K562 (cell line): ENCODE measurements at regions not wholly inside any gene's neighbourhood (a gene's known extent, or its start where the extent isn't known, plus 50 kb on each side); places are given as distances from the start of the nearest gene placed in this dataset.

Experiments
- ATAC-seq: fragments of 200-7000 bp; cut with Tn5 transposase; 3 replicates; pipeline ENCODE4 v1.9.1; 2020; ENCODE audit warnings: moderate library complexity
- BruUV-seq: library from RNA; stranded (reverse); fragments of 400-500 nt; replicated peaks from 2 replicates; lab custom pipeline; 2021; lab: Mats Ljungman, UMichigan
- CTCF ChIA-PET: fragments of 300-600 bp; formaldehyde crosslinking; extraction: SDS; loops from one replicate; lab custom pipeline; 2021; ENCODE audit warnings: low intra/inter-chr PET ratio; lab: Yijun Ruan, JAX
- POLR2A ChIA-PET: fragments of 300-600, 350-650 bp; sonication (Branson Sonifier 250); formaldehyde crosslinking; extraction: SDS; loops from one replicate; lab custom pipeline; 2021; ENCODE audit warnings: antibody characterized with exemption, inconsistent platforms; lab: Yijun Ruan, JAX
- DNase-seq, 4 experiments: peaks; one replicate each; pipeline versions ENCODE4 v3.0.0 to v3.0.0-alpha.2; 2011 to 2018; ENCODE audit warnings: low spot score in 3 of 4, mixed read lengths in 3 of 4; ENCODE audit errors: extremely low read depth in 1 of 4
- FAIRE-seq: peaks from 2 replicates; lab custom pipeline; 2011; peaks lifted over from hg19 to GRCh38; lab: Jason Lieb, UNC
- H2AFZ ChIP-seq: 2 replicates; pipeline ENCODE4 v1.6.0; 2011; ENCODE audit warnings: low read depth, low read length, control low read depth, inconsistent platforms
- H3K27ac ChIP-seq: fragments of 200-600 bp; 3 replicates; pipeline ENCODE4 v1.8.0; 2011; ENCODE audit warnings: low read depth, mild to moderate bottlenecking, control low read depth, inconsistent platforms, low read length, moderate library complexity, mixed read lengths; ENCODE audit errors: extremely low read depth
- H3K27me3 ChIP-seq, 2 experiments: fragments of 300-600 bp in 1 of 2; 2 replicates in 1 of 2; 3 replicates in 1 of 2; pipeline versions ENCODE4 v1.6.0 to v1.8.0; 2011; ENCODE audit warnings: inconsistent platforms in 2 of 2, low read length in 2 of 2, mild to moderate bottlenecking in 1 of 2, mixed read lengths in 1 of 2, moderate library complexity in 1 of 2; ENCODE audit not compliant: control insufficient read depth in 2 of 2, insufficient read depth in 2 of 2
- H3K36me3 ChIP-seq: fragments of 300-600 bp; 3 replicates; pipeline ENCODE4 v1.8.0; 2011; ENCODE audit warnings: mild to moderate bottlenecking, low read length, inconsistent platforms; ENCODE audit not compliant: control insufficient read depth, insufficient read depth
- H3K4me1 ChIP-seq, 2 experiments: fragments of 200-600 bp in 1 of 2; replicated peaks in 1 of 2; 2 replicates in 1 of 2; 3 replicates in 1 of 2; pipeline versions ENCODE4 v1.5.1 to v1.8.0; 2011; ENCODE audit warnings: inconsistent platforms in 2 of 2, low read length in 2 of 2, mild to moderate bottlenecking in 1 of 2, mixed read lengths in 1 of 2, moderate library complexity in 1 of 2; ENCODE audit not compliant: control insufficient read depth in 2 of 2, insufficient read depth in 2 of 2
- H3K4me2 ChIP-seq: 2 replicates; pipeline ENCODE4 v1.6.1; 2011; ENCODE audit warnings: low read length, control low read depth, inconsistent platforms, mixed read lengths; ENCODE audit not compliant: insufficient read depth
- H3K4me3 ChIP-seq: fragments of 200-600 bp; sonication (generic), shearing (Covaris generic); 2 replicates; pipeline ENCODE4 v1.5.1; 2016; ENCODE audit warnings: control low read depth, inconsistent platforms
- H3K79me2 ChIP-seq: fragments of 200-600 bp; 3 replicates; pipeline ENCODE4 v1.8.0; 2011; ENCODE audit warnings: low read length, inconsistent platforms; ENCODE audit not compliant: control insufficient read depth, insufficient read depth
- H3K9ac ChIP-seq, 2 experiments: 2 replicates each; pipeline versions ENCODE4 v1.6.0 to v1.6.1; 2011; ENCODE audit warnings: low read depth in 2 of 2, low read length in 2 of 2, control low read depth in 1 of 2, inconsistent platforms in 1 of 2, mild to moderate bottlenecking in 1 of 2, mixed read lengths in 1 of 2; ENCODE audit not compliant: insufficient read depth in 1 of 2
- H3K9me1 ChIP-seq: one replicate; pipeline ENCODE4 v1.6.0; 2011; ENCODE audit warnings: inconsistent platforms, mild to moderate bottlenecking, low read length, moderate library complexity; ENCODE audit not compliant: control insufficient read depth, insufficient read depth
- H3K9me3 ChIP-seq: replicated peaks from 2 replicates; pipeline ENCODE4 v1.5.1; 2011; ENCODE audit warnings: low read depth, low read length, inconsistent platforms; ENCODE audit not compliant: control insufficient read depth, insufficient read depth
- H4K20me1 ChIP-seq: replicated peaks from 2 replicates; pipeline ENCODE4 v1.6.1; 2011; ENCODE audit warnings: low read length, inconsistent platforms, mixed read lengths; ENCODE audit not compliant: control insufficient read depth, insufficient read depth
- C11orf30 ChIP-seq: fragments of 450-650 bp; IDR thresholded peaks from 2 replicates; pipeline ENCODE4 v1.6.1; 2016; ENCODE audit warnings: low read depth, mild to moderate bottlenecking
- MAFK ChIP-seq: IDR thresholded peaks from 2 replicates; pipeline ENCODE4 v1.6.1; 2011; ENCODE audit warnings: low read length, improper control_type of control experiment
- MEIS2 ChIP-seq: fragments of 450-650 bp; IDR thresholded peaks from 2 replicates; pipeline ENCODE4 v1.6.1; 2014; ENCODE audit warnings: mild to moderate bottlenecking; ENCODE audit not compliant: partially characterized antibody
- NFE2 ChIP-seq: IDR thresholded peaks from 2 replicates; pipeline ENCODE4 v1.6.1; 2014; ENCODE audit warnings: antibody characterized with exemption, low read depth
- NR2C1 ChIP-seq, 2 experiments: fragments of 450-650 bp; IDR thresholded peaks; 2 replicates each; pipeline ENCODE4 v1.6.1; 2017; ENCODE audit warnings: mild to moderate bottlenecking in 2 of 2, antibody characterized with exemption in 1 of 2, inconsistent platforms in 1 of 2, missing compliant biosample characterization in 1 of 2, missing genetic modification characterization in 1 of 2
- NR2C2 ChIP-seq, 2 experiments: fragments of 200-800 bp in 1 of 2; sonication (Bioruptor generic) in 1 of 2; sonication (generic) in 1 of 2; formaldehyde crosslinking in 1 of 2; IDR thresholded peaks; 2 replicates each; pipeline versions ENCODE4 v1.6.1 to v1.8.0; 2016 to 2022; ENCODE audit warnings: mild to moderate bottlenecking in 1 of 2, missing compliant biosample characterization in 1 of 2, missing genetic modification characterization in 1 of 2, missing genetic modification reagents in 1 of 2
- NRF1 ChIP-seq, 2 experiments: fragments of 450-650 bp; IDR thresholded peaks in 1 of 2; conservative IDR thresholded peaks in 1 of 2; 2 replicates each; pipeline ENCODE4 v1.6.1; 2014; ENCODE audit warnings: mild to moderate bottlenecking in 2 of 2
- SMARCA4 ChIP-seq: fragments of 450-650 bp; IDR thresholded peaks from 2 replicates; pipeline ENCODE4 v1.6.1; 2016
- ZNF41 ChIP-seq: fragments of 250-450 bp; sonication (Bioruptor Pico); conservative IDR thresholded peaks from 2 replicates; pipeline ENCODE4 v1.4.0; 2020; ENCODE audit warnings: mild to moderate bottlenecking
- WGBS: fragments of 100-300 bp; shearing (Covaris generic); methylation state at CpG from one replicate; pipeline ENCODE4 v1.1.6; 2016; ENCODE audit warnings: low coverage, mixed read lengths; ENCODE audit not compliant: insufficient coverage; ENCODE audit errors: missing lambda C conversion rate; 5-methylcytosine and 5-hydroxymethylcytosine counted together
- in situ Hi-C: fragments of 300-500 bp; cut with MboI; formaldehyde crosslinking; loops from 4 replicates; pipeline ENCODE4 v1.15.0; 2018; ENCODE audit warnings: inconsistent platforms, mixed read lengths
- intact Hi-C: fragments of 100-400 bp; cut with micrococcal nuclease; formaldehyde crosslinking; loops from 2 replicates; pipeline ENCODE4 v1.14.2; 2022
- TF ChIP-seq, protein P1 (sequence below): fragments of 450-650 bp; IDR thresholded peaks from 2 replicates; pipeline ENCODE4 v1.6.1; 2016
- TF ChIP-seq, protein P2 (sequence below): conservative IDR thresholded peaks from 2 replicates; pipeline ENCODE4 v1.6.1; 2011; ENCODE audit warnings: low read depth, mild to moderate bottlenecking, low read length; ENCODE audit not compliant: control insufficient read depth
- TF ChIP-seq, protein P3 (sequence below), 2 experiments: IDR thresholded peaks in 1 of 2; conservative IDR thresholded peaks in 1 of 2; 2 replicates each; pipeline ENCODE4 v1.6.1; 2016; ENCODE audit warnings: low read depth in 2 of 2, mild to moderate bottlenecking in 1 of 2, missing compliant biosample characterization in 1 of 2, missing genetic modification characterization in 1 of 2, moderate library complexity in 1 of 2

DNA sequence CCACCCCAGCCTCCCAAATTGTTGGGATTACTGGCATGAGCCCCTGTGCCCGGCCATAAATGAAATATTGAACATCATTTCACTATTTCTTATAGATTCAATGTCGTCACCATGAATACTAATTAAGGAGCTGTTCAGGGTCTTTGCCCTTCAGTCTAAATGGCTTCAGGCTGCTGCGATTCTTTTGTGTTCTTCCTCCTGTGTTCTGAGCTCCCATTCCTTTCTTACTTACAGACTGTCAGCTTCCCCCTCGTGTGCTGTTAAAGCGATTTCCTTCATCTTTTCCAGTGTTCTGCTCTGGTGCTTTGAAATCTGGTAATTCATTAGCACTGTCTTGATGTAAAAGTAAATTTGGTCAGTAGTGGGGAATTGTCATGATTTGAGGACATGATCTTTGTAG is 63.3 kb upstream of the PRDM1 start (continued):
- TF ChIP-seq NR2C1 (IDR thresholded peaks at IDR 0.05): no peak
- no peak for TF ChIP-seq NR2C1 (tag; IDR thresholded peaks at IDR 0.05)

DNA sequence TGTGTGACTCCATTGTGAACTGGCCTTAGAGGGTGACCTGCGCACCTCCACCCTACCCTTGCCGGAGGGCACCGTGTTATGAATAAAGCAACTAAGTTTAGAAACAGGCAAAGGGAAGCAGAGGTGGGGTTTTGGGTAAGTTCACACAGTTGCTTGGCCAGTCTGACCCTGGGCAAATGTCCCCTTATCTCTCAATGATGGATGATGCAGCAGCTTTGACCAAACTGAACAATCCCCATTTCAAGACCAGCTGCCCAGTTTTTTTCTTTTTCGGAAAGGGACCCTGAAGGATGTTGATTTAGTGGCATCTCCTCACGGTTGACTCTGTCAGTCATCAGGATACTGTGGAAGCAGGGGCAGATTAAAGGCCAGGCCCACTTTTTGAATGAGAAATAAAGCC is 68.7 kb upstream of the PRDM1 start:
- no TSS peak for BruUV-seq
- TF ChIP-seq NFE2 (peak; percentile 60), MAFK (peak; percentile 26; the same call in 1 of the 2 replicates), ZNF41 (CRISPR knock-in tag) (no peak), C11orf30 (peak; percentile 22; the same call in 1 of the 2 replicates), MEIS2 (peak; percentile 51), NRF1 (conservative IDR thresholded peaks at IDR 0.05 in 1 of 2, IDR thresholded peaks at IDR 0.05 in 1 of 2) (peak in 1 of 2 experiments; percentile 15; a peak in 1 of 4 replicates), NR2C2 (CRISPR knock-in tag; IDR thresholded peaks at IDR 0.05) (no peak), NR2C2 (tag; IDR thresholded peaks at IDR 0.05) (0 out of 2 replicates have a peak, but pooled peaks have one; percentile 26), SMARCA4 (0 out of 2 replicates have a peak, but pooled peaks have one; percentile 16)
- TF ChIP-seq, protein P1, sequence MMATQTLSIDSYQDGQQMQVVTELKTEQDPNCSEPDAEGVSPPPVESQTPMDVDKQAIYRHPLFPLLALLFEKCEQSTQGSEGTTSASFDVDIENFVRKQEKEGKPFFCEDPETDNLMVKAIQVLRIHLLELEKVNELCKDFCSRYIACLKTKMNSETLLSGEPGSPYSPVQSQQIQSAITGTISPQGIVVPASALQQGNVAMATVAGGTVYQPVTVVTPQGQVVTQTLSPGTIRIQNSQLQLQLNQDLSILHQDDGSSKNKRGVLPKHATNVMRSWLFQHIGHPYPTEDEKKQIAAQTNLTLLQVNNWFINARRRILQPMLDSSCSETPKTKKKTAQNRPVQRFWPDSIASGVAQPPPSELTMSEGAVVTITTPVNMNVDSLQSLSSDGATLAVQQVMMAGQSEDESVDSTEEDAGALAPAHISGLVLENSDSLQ: 0 out of 2 replicates have a peak, but pooled peaks have one; percentile 19
- TF ChIP-seq, protein P2, sequence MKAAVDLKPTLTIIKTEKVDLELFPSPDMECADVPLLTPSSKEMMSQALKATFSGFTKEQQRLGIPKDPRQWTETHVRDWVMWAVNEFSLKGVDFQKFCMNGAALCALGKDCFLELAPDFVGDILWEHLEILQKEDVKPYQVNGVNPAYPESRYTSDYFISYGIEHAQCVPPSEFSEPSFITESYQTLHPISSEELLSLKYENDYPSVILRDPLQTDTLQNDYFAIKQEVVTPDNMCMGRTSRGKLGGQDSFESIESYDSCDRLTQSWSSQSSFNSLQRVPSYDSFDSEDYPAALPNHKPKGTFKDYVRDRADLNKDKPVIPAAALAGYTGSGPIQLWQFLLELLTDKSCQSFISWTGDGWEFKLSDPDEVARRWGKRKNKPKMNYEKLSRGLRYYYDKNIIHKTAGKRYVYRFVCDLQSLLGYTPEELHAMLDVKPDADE: no peak
- TF ChIP-seq, protein P3, sequence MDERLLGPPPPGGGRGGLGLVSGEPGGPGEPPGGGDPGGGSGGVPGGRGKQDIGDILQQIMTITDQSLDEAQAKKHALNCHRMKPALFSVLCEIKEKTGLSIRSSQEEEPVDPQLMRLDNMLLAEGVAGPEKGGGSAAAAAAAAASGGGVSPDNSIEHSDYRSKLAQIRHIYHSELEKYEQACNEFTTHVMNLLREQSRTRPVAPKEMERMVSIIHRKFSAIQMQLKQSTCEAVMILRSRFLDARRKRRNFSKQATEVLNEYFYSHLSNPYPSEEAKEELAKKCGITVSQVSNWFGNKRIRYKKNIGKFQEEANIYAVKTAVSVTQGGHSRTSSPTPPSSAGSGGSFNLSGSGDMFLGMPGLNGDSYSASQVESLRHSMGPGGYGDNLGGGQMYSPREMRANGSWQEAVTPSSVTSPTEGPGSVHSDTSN (CRISPR knock-in tag; IDR thresholded peaks at IDR 0.05; ENCODE audit: low read depth): no peak
- TF ChIP-seq, protein P3 (tag; conservative IDR thresholded peaks at IDR 0.05; ENCODE audit: low read depth): peak; percentile 57; the same call in 1 of the 2 replicates
- intact Hi-C loops: no loop called here
- ChIA-PET POLR2A (interaction anchor here (0.6 to 1.1 kb wide), 2 partner anchors 10 to 14 kb away, joined by 3 read pairs; no protein-coding TSS in a partner anchor), CTCF (no interaction called here)
- Histone ChIP-seq H3K27ac (no peak overlapping the region), H3K9me3 (no peaks in the 10 kb centered on the region), H3K27me3 (peaks cover 3 to 7% of the 10 kb centered on the region in 2 experiments; a peak in 3 of 5 replicates), H3K9me1 (no peaks in the 10 kb centered on the region), H3K9ac (no peak overlapping the region), H3K36me3 (no peaks in the 10 kb centered on the region), H3K4me2 (no peak overlapping the region; the same call in 1 of the 2 replicates), H3K4me3 (no peak overlapping the region), H2AFZ (0 out of 2 replicates have a peak overlapping the region, but pooled peaks have one; percentile 1), H3K79me2 (no peaks in the 10 kb centered on the region), H4K20me1 (no peaks in the 10 kb centered on the region), H3K4me1 (peaks cover 0 to 7% of the 10 kb centered on the region in 2 experiments; a peak in 1 of 5 replicates)
- WGBS: 4% methylated on average over 5 of the region's 5 CpGs
- FAIRE-seq (no peak), ATAC-seq (peak; percentile 49), DNase-seq (no peak)
- in situ Hi-C loops: no loop called here
